Right atrium auricular region (tissue), 2 donors: ENCODE measurements at regions not wholly inside any gene's neighbourhood (a gene's known extent, or its start where the extent isn't known, plus 50 kb on each side); places are given as distances from the start of the nearest gene placed in this dataset.
"Not testable (repeated sequence)": the region's sequence is repeated elsewhere in the genome, so short reads cannot be mapped to it uniquely, and the experiment has no call there.

Source experiments
- DNase-seq: peaks from one replicate; pipeline ENCODE4 v3.0.0-alpha.2; 2019; ENCODE audit warnings: low spot score
- H3K27ac ChIP-seq, 2 donors: fragments of 200-600 bp; sonication (generic); 1 replicate in 1 of 2; 2 replicates in 1 of 2; pipeline ENCODE4 v1.5.1; 2016 to 2019
- H3K27me3 ChIP-seq, 2 donors: fragments of 200-600 bp; sonication (generic); one replicate each; pipeline versions ENCODE4 v1.5.1 to v1.6.0; 2017 to 2019
- H3K36me3 ChIP-seq: fragments of 200-600 bp; sonication (generic); one replicate; pipeline ENCODE4 v1.5.1; 2016
- H3K4me1 ChIP-seq, 2 donors: fragments of 200-600 bp; sonication (generic); one replicate each; pipeline versions ENCODE4 v1.5.1 to v1.6.0; 2017 to 2019
- H3K4me3 ChIP-seq, 2 donors: fragments of 200-600 bp; sonication (generic); 1 replicate in 1 of 2; 2 replicates in 1 of 2; pipeline ENCODE4 v1.5.1; 2017 to 2019; ENCODE audit warnings: mild to moderate bottlenecking in 1 of 2, moderate library complexity in 1 of 2
- H3K9me3 ChIP-seq, 2 donors: fragments of 200-600 bp; sonication (generic); one replicate each; pipeline ENCODE4 v1.5.1; 2019
- TF ChIP-seq, protein P1 (sequence below), 2 donors: fragments of 200-600 bp; sonication (generic); IDR thresholded peaks; one replicate each; pipeline ENCODE4 v1.5.1; 2019; ENCODE audit warnings: antibody characterized with exemption in 2 of 2

DNA sequence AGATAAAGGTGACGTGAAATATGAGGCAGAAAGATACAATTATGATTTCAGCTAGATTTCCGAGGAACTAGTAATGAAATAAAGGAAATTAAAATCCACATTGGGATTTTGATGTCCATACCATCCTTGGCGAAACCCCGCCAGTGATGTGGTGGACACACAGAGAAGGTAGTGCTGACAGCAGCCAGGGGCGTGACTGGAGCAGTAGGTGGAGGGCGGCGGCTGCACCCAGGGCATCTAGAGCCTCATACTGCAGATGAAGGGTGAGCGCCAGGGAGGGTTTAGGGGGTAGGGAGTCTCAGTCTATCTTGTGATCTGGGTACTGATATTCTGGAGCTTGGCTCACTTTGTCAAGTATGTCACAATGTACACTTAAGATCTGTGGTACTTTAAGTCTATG lies 855.5 kb upstream of the POM121L12 start:
- Histone ChIP-seq H3K27me3 (no peaks in the 10 kb centered on the region), H3K4me1 (no peaks in the 10 kb centered on the region), H3K36me3 (no peaks in the 10 kb centered on the region), H3K9me3 (peaks cover 0 to 5% of the 10 kb centered on the region in 2 donors), H3K27ac (no peak overlapping the region), H3K4me3 (no peak overlapping the region)
- no peak for DNase-seq
- TF ChIP-seq, protein P1, sequence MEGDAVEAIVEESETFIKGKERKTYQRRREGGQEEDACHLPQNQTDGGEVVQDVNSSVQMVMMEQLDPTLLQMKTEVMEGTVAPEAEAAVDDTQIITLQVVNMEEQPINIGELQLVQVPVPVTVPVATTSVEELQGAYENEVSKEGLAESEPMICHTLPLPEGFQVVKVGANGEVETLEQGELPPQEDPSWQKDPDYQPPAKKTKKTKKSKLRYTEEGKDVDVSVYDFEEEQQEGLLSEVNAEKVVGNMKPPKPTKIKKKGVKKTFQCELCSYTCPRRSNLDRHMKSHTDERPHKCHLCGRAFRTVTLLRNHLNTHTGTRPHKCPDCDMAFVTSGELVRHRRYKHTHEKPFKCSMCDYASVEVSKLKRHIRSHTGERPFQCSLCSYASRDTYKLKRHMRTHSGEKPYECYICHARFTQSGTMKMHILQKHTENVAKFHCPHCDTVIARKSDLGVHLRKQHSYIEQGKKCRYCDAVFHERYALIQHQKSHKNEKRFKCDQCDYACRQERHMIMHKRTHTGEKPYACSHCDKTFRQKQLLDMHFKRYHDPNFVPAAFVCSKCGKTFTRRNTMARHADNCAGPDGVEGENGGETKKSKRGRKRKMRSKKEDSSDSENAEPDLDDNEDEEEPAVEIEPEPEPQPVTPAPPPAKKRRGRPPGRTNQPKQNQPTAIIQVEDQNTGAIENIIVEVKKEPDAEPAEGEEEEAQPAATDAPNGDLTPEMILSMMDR (IDR thresholded peaks at IDR 0.05): no peak

DNA sequence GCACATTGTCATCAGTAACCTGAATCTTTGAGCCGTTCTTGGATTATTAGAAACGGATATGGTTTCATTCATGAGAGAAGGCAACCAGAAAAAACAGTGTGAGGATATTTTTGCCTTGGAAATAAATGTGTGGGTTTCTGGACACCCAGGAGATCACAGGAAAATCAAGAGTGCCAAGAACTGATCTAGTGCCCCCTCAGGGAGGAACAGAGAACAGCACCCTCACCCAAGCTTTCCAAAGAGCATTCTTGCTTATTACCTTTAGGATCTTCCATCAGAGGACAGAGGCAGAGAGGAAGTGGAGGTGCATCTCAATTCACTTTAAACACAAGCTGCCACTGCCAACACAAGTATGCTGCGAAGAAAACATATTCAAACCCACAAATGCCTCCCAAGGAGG lies 851.5 kb upstream of the COBL start:
- no peaks in the 10 kb centered on the region for H3K9me3 ChIP-seq
- TF ChIP-seq, protein P1 (IDR thresholded peaks at IDR 0.05): no peak
- no peak overlapping the region for H3K27ac ChIP-seq

DNA sequence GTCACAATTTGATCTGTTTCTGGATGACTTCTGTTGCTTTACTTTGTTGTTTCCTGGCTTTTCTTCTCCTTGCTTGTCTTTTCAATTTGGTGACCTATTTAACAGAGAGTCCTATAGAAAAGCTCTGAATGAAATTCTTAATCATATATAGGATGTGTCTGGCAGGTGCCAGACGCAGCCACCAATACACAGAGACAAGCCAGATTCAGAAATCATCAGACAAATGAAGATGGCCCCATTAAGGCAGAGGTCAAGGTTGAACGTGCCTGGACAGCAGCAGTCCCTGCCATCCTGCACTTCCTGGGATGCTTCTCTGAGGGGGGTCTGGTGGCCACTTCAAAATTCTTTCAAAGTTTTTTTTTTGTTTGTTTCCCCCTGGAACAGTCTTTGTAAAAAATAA lies 846.7 kb upstream of the COBL start:
- Histone ChIP-seq H3K4me3 (no peak overlapping the region), H3K27me3 (no peaks in the 10 kb centered on the region), H3K9me3 (no peaks in the 10 kb centered on the region), H3K4me1 (no peaks in the 10 kb centered on the region), H3K27ac (no peak overlapping the region), H3K36me3 (no peaks in the 10 kb centered on the region)
- no peak for DNase-seq
- TF ChIP-seq, protein P1 (IDR thresholded peaks at IDR 0.05): no peak

More for the DNA sequence above, 851.5 kb upstream of the COBL start:
- H3K4me1 ChIP-seq: no peaks in the 10 kb centered on the region
- H3K4me3 ChIP-seq: no peak overlapping the region
- DNase-seq: no peak
- no peaks in the 10 kb centered on the region for H3K27me3 ChIP-seq
- H3K36me3 ChIP-seq: no peaks in the 10 kb centered on the region

DNA sequence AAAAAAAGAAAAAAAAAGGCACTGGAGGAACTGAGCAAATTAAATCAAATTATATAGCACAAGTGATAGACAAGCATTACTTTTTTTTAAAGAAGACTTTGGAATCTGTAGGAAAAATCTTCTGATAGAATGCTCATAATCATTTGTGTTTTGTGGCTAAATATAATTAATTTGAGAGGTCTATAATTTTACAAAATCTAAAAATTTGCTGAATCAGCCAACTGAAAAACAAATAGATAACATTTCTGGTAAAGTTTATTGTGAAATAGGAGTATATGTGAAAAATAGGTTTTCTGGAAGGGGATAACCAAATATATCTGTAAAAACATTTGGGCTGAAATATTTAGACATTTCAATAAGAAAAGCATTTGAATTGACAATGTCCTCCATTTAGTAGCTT lies 844.9 kb upstream of the COBL start:
- H3K27ac ChIP-seq: no peak overlapping the region
- H3K4me1 ChIP-seq: no peaks in the 10 kb centered on the region
- H3K9me3 ChIP-seq: no peaks in the 10 kb centered on the region
- TF ChIP-seq, protein P1 (IDR thresholded peaks at IDR 0.05): no peak
- no peak overlapping the region for H3K4me3 ChIP-seq
- no peaks in the 10 kb centered on the region for H3K36me3 ChIP-seq
- H3K27me3 ChIP-seq: no peaks in the 10 kb centered on the region
- DNase-seq: no peak

DNA sequence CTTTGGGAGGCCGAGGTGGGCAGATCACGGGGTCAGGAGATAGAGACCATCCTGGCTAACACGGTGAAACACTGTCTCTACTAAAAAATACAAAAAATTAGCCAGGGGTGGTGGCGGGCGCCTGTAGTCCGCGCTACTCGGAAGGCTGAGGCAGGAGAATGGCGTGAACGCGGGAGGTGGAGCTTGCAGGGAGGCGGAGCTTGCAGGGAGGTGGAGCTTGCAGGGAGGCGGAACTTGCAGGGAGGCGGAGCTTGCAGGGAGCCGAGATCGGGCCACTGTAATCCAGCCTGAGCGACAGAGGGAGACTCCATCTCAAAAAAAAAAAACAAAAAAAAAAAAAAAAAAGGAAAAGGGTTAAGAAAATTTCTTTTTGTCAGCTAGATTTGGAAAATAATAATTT lies 842.8 kb upstream of the COBL start:
- not testable (repeated sequence) for H3K27ac ChIP-seq, DNase-seq, H3K27me3 ChIP-seq, H3K9me3 ChIP-seq, H3K4me3 ChIP-seq, H3K36me3 ChIP-seq, H3K4me1 ChIP-seq

DNA sequence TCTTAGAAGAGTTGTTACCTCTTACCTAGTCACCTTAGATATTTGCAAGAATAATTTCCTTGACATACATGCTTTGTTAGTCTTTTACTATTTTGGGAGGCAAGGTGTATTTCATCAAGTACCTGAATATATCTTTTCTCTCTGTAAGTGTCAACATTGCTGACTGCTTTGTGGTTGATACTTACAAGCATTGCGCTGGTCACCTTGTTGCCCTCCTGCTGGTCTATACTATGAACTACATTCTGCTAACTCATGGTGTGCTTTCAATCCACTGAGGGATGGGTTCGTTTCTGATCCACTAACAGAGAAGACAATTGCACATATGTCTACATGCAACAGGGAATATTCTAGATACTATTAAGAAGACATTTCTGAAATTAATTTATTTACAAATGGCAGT lies 837.8 kb upstream of the COBL start:
- no peak for DNase-seq
- no peaks in the 10 kb centered on the region for H3K36me3 ChIP-seq
- no peaks in the 10 kb centered on the region for H3K27me3 ChIP-seq
- no peak overlapping the region for H3K27ac ChIP-seq
- TF ChIP-seq, protein P1 (IDR thresholded peaks at IDR 0.05): no peak
- H3K4me3 ChIP-seq: no peak overlapping the region
- no peaks in the 10 kb centered on the region for H3K4me1 ChIP-seq
- no peaks in the 10 kb centered on the region for H3K9me3 ChIP-seq
